Activated B cell treated with CpG ODN at 0.5 μM for 24 hours (primary cell): ENCODE measurements at regions not wholly inside any gene's neighbourhood (a gene's known extent, or its start where the extent isn't known, plus 50 kb on each side); places are given as distances from the start of the nearest gene placed in this dataset.
A peak's percentile ranks its signal among the peaks of the same experiment; 100 is the strongest.

ENCODE experiments used
- ATAC-seq: fragments of 200-7000 bp; cut with Tn5 transposase; one replicate; pipeline ENCODE4 v1.10.0; 2021; ENCODE audit warnings: low read depth, mild to moderate bottlenecking, moderate library complexity
- CTCF ChIA-PET: fragments of 350-600 bp; sonication (Branson Sonifier 250); formaldehyde crosslinking; loops from one replicate; lab custom pipeline; 2021; ENCODE audit warnings: antibody characterized with exemption; lab: Charles Lee
- POLR2A ChIA-PET: fragments of 350-600 bp; sonication (Branson Sonifier 250); formaldehyde crosslinking; loops from one replicate; lab custom pipeline; 2021; ENCODE audit warnings: antibody characterized with exemption; lab: Charles Lee
- DNase-seq: peaks from one replicate; pipeline ENCODE4 v3.0.0; 2022
- H3K27ac Mint-ChIP-seq: one replicate; pipeline ENCODE4 v1.8.0; 2020; ENCODE audit warnings: mixed read lengths
- H3K27me3 Mint-ChIP-seq: one replicate; pipeline ENCODE4 v1.8.0; 2021; ENCODE audit warnings: mixed read lengths
- H3K36me3 Mint-ChIP-seq: one replicate; pipeline ENCODE4 v1.8.0; 2021; ENCODE audit warnings: low read depth, mixed read lengths
- H3K4me1 Mint-ChIP-seq: one replicate; pipeline ENCODE4 v1.8.0; 2021; ENCODE audit warnings: mixed read lengths
- H3K4me3 Mint-ChIP-seq: one replicate; pipeline ENCODE4 v1.8.0; 2020; ENCODE audit warnings: mild to moderate bottlenecking, mixed read lengths
- H3K9me3 Mint-ChIP-seq: one replicate; pipeline ENCODE4 v1.8.0; 2020; ENCODE audit warnings: mixed read lengths
- CTCF ChIP-seq: fragments of 200-600 bp; IDR thresholded peaks from one replicate; pipeline ENCODE4 v1.8.0; 2022; ENCODE audit warnings: antibody characterized with exemption, mild to moderate bottlenecking
- intact Hi-C: fragments of 100-400 bp; cut with micrococcal nuclease; formaldehyde crosslinking; loops from one replicate; pipeline ENCODE4 v1.15.1; 2024

GRCh38 chr22:47606426-47606825 is 844.0 kb downstream of the TBC1D22A start:
- DNase-seq (no peak), ATAC-seq (no peak)
- no peak overlapping the region for H3K27ac Mint-ChIP-seq
- H3K4me1 Mint-ChIP-seq = no peaks in the 10 kb centered on the region
- H3K36me3 Mint-ChIP-seq = no peaks in the 10 kb centered on the region
- peaks cover 2% of the 10 kb centered on the region for H3K9me3 Mint-ChIP-seq
- CTCF ChIA-PET = no interaction called here
- POLR2A ChIA-PET = no interaction called here
- H3K4me3 Mint-ChIP-seq = no peak overlapping the region
- peaks cover 14% of the 10 kb centered on the region for H3K27me3 Mint-ChIP-seq
- TF ChIP-seq CTCF = no peak
- intact Hi-C loops = no loop called here

GRCh38 chr22:47605886-47606285 is 843.4 kb downstream of the TBC1D22A start:
- no peak for ATAC-seq
- H3K9me3 Mint-ChIP-seq = peaks cover 2% of the 10 kb centered on the region

GRCh38 chr22:47605441-47605840 is 843.0 kb downstream of the TBC1D22A start:
- no peak for ATAC-seq
- no peak for TF ChIP-seq CTCF
- intact Hi-C loops = no loop called here
- no peaks in the 10 kb centered on the region for H3K4me1 Mint-ChIP-seq
- H3K9me3 Mint-ChIP-seq = peaks cover 2% of the 10 kb centered on the region
- ChIA-PET CTCF (no interaction called here), POLR2A (no interaction called here)
- no peaks in the 10 kb centered on the region for H3K36me3 Mint-ChIP-seq
- no peak overlapping the region for H3K4me3 Mint-ChIP-seq
- no peak overlapping the region for H3K27ac Mint-ChIP-seq
- DNase-seq = peak; percentile 7
- peaks cover 14% of the 10 kb centered on the region for H3K27me3 Mint-ChIP-seq

More at GRCh38 chr22:47605886-47606285, 843.4 kb downstream of the TBC1D22A start:
- POLR2A ChIA-PET = no interaction called here
- Mint-ChIP-seq H3K27me3 (peaks cover 14% of the 10 kb centered on the region), H3K4me3 (no peak overlapping the region), H3K27ac (no peak overlapping the region), H3K4me1 (no peaks in the 10 kb centered on the region), H3K36me3 (no peaks in the 10 kb centered on the region)
- no peak for TF ChIP-seq CTCF
- CTCF ChIA-PET = no interaction called here
- no peak for DNase-seq
- intact Hi-C loops = no loop called here

GRCh38 chr22:47604563-47604962 is 842.1 kb downstream of the TBC1D22A start:
- no peak for TF ChIP-seq CTCF
- intact Hi-C loops = no loop called here
- DNase-seq (no peak), ATAC-seq (no peak)
- H3K27me3 Mint-ChIP-seq = peaks cover 10% of the 10 kb centered on the region
- ChIA-PET POLR2A (no interaction called here), CTCF (no interaction called here)
- no peak overlapping the region for H3K4me3 Mint-ChIP-seq
- no peak overlapping the region for H3K27ac Mint-ChIP-seq
- H3K36me3 Mint-ChIP-seq = no peaks in the 10 kb centered on the region
- peaks cover 2% of the 10 kb centered on the region for H3K9me3 Mint-ChIP-seq
- H3K4me1 Mint-ChIP-seq = no peaks in the 10 kb centered on the region

GRCh38 chr22:47602732-47603131 is 840.3 kb downstream of the TBC1D22A start:
- no peak overlapping the region for H3K4me3 Mint-ChIP-seq
- ChIA-PET CTCF (no interaction called here), POLR2A (no interaction called here)
- no peaks in the 10 kb centered on the region for H3K4me1 Mint-ChIP-seq
- ATAC-seq (no peak), DNase-seq (no peak)
- H3K27me3 Mint-ChIP-seq = peaks cover 7% of the 10 kb centered on the region
- H3K9me3 Mint-ChIP-seq = peaks cover 2% of the 10 kb centered on the region
- TF ChIP-seq CTCF = no peak
- intact Hi-C loops = no loop called here
- no peaks in the 10 kb centered on the region for H3K36me3 Mint-ChIP-seq
- H3K27ac Mint-ChIP-seq = no peak overlapping the region
